WTC11 (cell line): ENCODE measurements at regions not wholly inside any gene's neighbourhood (a gene's known extent, or its start where the extent isn't known, plus 50 kb on each side); places are given as distances from the start of the nearest gene placed in this dataset.

ENCODE experiments used
- CBFB ChIP-seq: sonication (generic); formaldehyde crosslinking; IDR thresholded peaks from 2 replicates; pipeline ENCODE4 v1.8.1; 2022; ENCODE audit warnings: mild to moderate bottlenecking, low read depth, missing genetic modification reagents
- ETV6 ChIP-seq: sonication (generic); formaldehyde crosslinking; IDR thresholded peaks from 2 replicates; pipeline ENCODE4 v1.8.1; 2022; ENCODE audit warnings: mild to moderate bottlenecking, missing genetic modification reagents
- FOXJ3 ChIP-seq: sonication (generic); formaldehyde crosslinking; IDR thresholded peaks from 2 replicates; pipeline ENCODE4 v1.9.0; 2021; ENCODE audit warnings: missing genetic modification reagents, mild to moderate bottlenecking, borderline replicate concordance
- IRF2 ChIP-seq: sonication (generic); formaldehyde crosslinking; IDR thresholded peaks from 2 replicates; pipeline ENCODE4 v1.8.0; 2022; ENCODE audit warnings: low read depth, missing genetic modification reagents, borderline replicate concordance
- JUN ChIP-seq: sonication (generic); formaldehyde crosslinking; IDR thresholded peaks from 2 replicates; pipeline ENCODE4 v1.8.0; 2023; ENCODE audit warnings: mild to moderate bottlenecking, missing genetic modification reagents
- NR2C2 ChIP-seq: sonication (generic); formaldehyde crosslinking; IDR thresholded peaks from 2 replicates; pipeline ENCODE4 v1.8.0; 2022; ENCODE audit warnings: mild to moderate bottlenecking, missing genetic modification reagents
- RORB ChIP-seq: fragments of 250-450 bp; sonication (Bioruptor Pico); IDR thresholded peaks from 2 replicates; pipeline ENCODE4 v1.9.0; 2021; ENCODE audit warnings: mild to moderate bottlenecking
- TEAD1 ChIP-seq: sonication (generic); formaldehyde crosslinking; IDR thresholded peaks from 2 replicates; pipeline ENCODE4 v1.8.0; 2022; ENCODE audit warnings: mild to moderate bottlenecking, missing genetic modification reagents
- ZNF232 ChIP-seq: sonication (generic); formaldehyde crosslinking; IDR thresholded peaks from 2 replicates; pipeline ENCODE4 v1.8.0; 2022; ENCODE audit warnings: mild to moderate bottlenecking, missing genetic modification reagents
- TF ChIP-seq, protein P1 (sequence below): sonication (generic); formaldehyde crosslinking; IDR thresholded peaks from 2 replicates; pipeline ENCODE4 v1.8.1; 2022; ENCODE audit warnings: low read depth, missing genetic modification reagents, borderline replicate concordance
- TF ChIP-seq, protein P2 (sequence below): fragments of 200-600 bp; IDR thresholded peaks from 2 replicates; pipeline ENCODE4 v1.8.0; 2022; ENCODE audit warnings: antibody characterized with exemption
- TF ChIP-seq, protein P3 (sequence below): fragments of 250-450 bp; sonication (Bioruptor Pico); IDR thresholded peaks from 2 replicates; pipeline ENCODE4 v1.9.0; 2021; ENCODE audit warnings: mild to moderate bottlenecking
- TF ChIP-seq, protein P4 (sequence below): sonication (generic); formaldehyde crosslinking; IDR thresholded peaks from 2 replicates; pipeline ENCODE4 v1.8.1; 2022; ENCODE audit warnings: mild to moderate bottlenecking, moderate library complexity, missing genetic modification reagents
- TF ChIP-seq, protein P5 (sequence below): sonication (generic); formaldehyde crosslinking; IDR thresholded peaks from 2 replicates; pipeline ENCODE4 v1.8.0; 2023; ENCODE audit warnings: missing genetic modification reagents

DNA sequence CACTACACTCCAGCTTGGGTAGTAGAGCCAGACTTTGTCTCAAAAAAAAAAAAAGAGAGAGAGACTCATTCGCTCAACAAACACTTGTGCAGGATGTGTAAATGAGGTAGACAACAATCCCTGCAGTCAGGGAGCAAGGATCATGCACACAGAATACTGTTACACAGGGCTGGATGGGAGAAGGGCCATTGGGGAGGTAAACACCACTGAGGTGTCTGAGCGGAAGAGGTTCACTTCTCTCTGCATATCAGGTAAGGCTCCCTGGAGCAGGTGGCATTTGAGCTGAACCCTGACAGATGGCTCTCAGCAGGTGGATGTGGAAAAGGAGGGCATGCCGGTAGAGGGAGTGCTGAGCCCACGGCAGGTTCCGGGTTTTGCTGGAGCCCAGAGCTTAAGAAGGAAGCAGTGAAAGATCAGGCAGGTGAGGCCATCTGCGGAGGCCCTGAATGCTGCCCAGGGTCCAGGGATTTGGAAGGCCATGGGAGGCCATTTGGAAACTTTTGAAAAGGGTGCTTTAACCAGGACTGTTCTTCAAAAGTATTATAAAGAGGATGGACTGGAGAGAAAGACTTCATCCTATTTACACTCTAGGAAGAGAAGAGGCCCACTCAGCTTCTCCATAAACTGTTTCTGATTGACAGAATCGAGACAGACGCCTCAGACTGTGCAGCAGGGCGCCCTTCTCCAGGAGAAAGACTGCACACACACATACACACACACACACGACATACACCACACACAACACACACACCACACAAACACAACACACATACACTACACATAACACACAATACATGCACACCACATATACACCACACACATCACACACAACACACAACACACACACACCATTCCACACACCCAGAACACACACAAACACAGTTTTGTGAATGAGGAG is 199.4 kb downstream of the USP12 start:
- TF ChIP-seq, protein P1, sequence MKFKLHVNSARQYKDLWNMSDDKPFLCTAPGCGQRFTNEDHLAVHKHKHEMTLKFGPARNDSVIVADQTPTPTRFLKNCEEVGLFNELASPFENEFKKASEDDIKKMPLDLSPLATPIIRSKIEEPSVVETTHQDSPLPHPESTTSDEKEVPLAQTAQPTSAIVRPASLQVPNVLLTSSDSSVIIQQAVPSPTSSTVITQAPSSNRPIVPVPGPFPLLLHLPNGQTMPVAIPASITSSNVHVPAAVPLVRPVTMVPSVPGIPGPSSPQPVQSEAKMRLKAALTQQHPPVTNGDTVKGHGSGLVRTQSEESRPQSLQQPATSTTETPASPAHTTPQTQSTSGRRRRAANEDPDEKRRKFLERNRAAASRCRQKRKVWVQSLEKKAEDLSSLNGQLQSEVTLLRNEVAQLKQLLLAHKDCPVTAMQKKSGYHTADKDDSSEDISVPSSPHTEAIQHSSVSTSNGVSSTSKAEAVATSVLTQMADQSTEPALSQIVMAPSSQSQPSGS (CRISPR knock-in tag) = no peak
- TF ChIP-seq IRF2 (CRISPR knock-in tag) = no peak
- TF ChIP-seq, protein P2, sequence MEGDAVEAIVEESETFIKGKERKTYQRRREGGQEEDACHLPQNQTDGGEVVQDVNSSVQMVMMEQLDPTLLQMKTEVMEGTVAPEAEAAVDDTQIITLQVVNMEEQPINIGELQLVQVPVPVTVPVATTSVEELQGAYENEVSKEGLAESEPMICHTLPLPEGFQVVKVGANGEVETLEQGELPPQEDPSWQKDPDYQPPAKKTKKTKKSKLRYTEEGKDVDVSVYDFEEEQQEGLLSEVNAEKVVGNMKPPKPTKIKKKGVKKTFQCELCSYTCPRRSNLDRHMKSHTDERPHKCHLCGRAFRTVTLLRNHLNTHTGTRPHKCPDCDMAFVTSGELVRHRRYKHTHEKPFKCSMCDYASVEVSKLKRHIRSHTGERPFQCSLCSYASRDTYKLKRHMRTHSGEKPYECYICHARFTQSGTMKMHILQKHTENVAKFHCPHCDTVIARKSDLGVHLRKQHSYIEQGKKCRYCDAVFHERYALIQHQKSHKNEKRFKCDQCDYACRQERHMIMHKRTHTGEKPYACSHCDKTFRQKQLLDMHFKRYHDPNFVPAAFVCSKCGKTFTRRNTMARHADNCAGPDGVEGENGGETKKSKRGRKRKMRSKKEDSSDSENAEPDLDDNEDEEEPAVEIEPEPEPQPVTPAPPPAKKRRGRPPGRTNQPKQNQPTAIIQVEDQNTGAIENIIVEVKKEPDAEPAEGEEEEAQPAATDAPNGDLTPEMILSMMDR = peak; percentile 15; the same call in 1 of the 2 replicates
- no peak for TF ChIP-seq FOXJ3 (CRISPR knock-in tag)
- TF ChIP-seq ETV6 (CRISPR knock-in tag) = no peak
- TF ChIP-seq TEAD1 (CRISPR knock-in tag) = no peak
- TF ChIP-seq, protein P3, sequence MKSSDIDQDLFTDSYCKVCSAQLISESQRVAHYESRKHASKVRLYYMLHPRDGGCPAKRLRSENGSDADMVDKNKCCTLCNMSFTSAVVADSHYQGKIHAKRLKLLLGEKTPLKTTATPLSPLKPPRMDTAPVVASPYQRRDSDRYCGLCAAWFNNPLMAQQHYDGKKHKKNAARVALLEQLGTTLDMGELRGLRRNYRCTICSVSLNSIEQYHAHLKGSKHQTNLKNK (CRISPR knock-in tag) = no peak
- TF ChIP-seq, protein P4, sequence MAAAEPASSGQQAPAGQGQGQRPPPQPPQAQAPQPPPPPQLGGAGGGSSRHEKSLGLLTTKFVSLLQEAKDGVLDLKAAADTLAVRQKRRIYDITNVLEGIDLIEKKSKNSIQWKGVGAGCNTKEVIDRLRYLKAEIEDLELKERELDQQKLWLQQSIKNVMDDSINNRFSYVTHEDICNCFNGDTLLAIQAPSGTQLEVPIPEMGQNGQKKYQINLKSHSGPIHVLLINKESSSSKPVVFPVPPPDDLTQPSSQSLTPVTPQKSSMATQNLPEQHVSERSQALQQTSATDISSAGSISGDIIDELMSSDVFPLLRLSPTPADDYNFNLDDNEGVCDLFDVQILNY = no peak
- TF ChIP-seq CBFB = no peak
- TF ChIP-seq ZNF232 (CRISPR knock-in tag) = no peak
- no peak for TF ChIP-seq JUN
- no peak for TF ChIP-seq NR2C2 (CRISPR knock-in tag)
- TF ChIP-seq RORB (CRISPR knock-in tag) = no peak
- TF ChIP-seq, protein P5, sequence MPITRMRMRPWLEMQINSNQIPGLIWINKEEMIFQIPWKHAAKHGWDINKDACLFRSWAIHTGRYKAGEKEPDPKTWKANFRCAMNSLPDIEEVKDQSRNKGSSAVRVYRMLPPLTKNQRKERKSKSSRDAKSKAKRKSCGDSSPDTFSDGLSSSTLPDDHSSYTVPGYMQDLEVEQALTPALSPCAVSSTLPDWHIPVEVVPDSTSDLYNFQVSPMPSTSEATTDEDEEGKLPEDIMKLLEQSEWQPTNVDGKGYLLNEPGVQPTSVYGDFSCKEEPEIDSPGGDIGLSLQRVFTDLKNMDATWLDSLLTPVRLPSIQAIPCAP (CRISPR knock-in tag) = no peak
